Left ventricle myocardium superior (tissue), 1 donor: ENCODE measurements at regions not wholly inside any gene's neighbourhood (a gene's known extent, or its start where the extent isn't known, plus 50 kb on each side); places are given as distances from the start of the nearest gene placed in this dataset.

Source experiments
- ATAC-seq: fragments of 200-7000 bp; cut with Tn5 transposase; one replicate; pipeline ENCODE4 v1.9.1; 2020; ENCODE audit warnings: mild to moderate bottlenecking, moderate library complexity
- DNase-seq: peaks from one replicate; pipeline ENCODE4 v3.0.0-alpha.2; 2020
- intact Hi-C: fragments of 100-400 bp; cut with micrococcal nuclease; formaldehyde crosslinking; loops from one replicate; pipeline ENCODE4 v1.11.0; 2022
- donor health status: DM: no; HTN: yes; CAD: no; lungs with severe emphysema.

DNA sequence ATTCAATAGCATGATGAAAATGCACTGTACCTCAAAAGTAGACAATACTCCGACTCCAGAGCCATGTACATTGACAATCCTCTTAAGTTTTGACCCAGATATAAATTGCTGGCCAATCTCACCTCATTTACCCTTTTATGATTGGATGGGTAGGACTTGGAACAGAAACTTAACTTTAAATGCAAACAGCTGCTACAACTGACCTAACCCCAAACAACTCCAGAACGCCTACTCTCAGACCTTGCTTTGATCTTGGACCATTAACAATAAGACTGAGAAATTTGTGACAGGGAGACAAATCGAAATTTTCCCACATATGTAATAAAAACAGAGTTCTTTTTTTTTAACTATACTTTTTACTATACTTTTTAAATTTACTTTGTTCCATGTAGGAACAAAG, 200.5 kb upstream of the MCHR2 start:
- no peak for ATAC-seq
- no peak for DNase-seq
- intact Hi-C loops, result no loop called here

DNA sequence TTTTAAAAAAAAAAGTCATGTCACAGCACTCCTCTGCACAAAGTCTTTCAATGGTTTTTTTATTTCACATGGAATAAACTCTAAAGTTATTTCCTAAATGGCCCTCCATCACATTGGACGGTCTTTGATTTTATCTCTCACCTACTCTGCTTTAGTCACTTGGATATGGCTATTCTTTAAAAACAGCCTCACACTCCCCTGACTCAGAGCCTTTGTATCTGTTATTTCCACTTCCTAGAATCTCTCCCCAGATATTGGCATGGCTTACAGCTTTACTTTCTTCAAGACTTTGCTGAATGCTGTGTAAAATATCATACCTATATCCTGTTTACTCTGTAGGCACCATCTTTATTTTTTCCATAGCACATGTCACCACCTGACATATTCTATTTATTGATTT, 194.7 kb upstream of the MCHR2 start:
- ATAC-seq (no peak), DNase-seq (no peak)
- intact Hi-C loops, result no loop called here

DNA sequence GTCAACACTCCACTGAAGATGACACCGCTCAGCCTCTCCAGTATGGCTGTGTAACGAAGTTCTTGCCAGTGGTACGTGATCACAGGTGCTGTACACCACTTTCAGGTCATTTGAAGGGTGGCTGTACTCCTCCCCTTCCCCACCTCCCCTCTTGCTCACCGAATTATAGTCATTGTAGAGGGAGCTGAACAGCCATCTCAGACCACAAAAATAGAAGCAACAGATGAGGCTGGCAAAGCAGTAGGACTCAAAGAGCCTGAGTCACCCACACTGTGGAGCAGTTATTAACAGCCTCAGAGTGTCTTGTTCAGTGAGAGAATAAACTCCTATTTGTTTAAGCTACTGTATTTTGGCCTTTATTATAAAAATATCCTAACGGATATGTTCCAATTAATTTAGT, 192.5 kb upstream of the MCHR2 start:
- intact Hi-C loops, result no loop called here
- ATAC-seq (no peak), DNase-seq (no peak)

DNA sequence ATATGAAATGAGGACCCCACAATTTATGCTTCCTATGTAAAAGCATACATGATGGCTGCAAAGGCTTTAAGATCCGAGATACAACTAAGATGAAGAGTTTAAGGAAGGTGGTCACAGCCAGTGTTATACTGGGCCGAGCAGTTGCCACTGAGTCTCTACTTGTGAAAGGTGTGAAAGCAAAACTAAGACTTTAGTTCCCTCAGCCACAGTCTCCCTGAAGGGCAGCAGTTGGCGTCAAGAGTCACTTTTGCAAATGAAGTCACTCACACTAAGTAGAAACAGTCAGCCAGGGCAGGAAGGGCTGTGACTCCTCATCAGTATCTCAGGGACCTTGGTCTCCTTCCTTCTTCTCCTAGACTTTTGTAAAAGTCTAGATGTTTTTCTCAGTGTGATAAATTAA, 191.6 kb upstream of the MCHR2 start:
- intact Hi-C loops, result no loop called here
- ATAC-seq (no peak), DNase-seq (no peak)

DNA sequence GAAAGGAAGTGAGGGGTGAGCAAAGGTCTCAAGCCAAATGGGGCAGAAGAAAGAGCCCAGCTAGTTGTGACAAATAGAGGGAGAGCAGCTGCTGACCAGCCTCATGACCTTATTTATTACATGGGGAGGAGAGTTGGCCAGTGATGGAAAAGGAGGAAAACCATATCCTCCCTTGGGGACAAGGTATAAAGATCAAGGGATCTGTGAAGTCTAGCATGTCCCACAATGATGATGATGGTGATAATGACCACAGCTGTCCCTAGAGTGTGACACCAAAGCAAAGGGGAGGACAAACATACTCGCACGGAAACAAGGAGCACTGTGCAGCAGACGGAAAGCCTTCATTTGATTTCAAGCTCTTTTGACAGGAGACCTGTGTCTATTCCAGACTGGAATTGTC, 190.4 kb upstream of the MCHR2 start:
- intact Hi-C loops, result no loop called here
- DNase-seq, result no peak
- no peak for ATAC-seq

DNA sequence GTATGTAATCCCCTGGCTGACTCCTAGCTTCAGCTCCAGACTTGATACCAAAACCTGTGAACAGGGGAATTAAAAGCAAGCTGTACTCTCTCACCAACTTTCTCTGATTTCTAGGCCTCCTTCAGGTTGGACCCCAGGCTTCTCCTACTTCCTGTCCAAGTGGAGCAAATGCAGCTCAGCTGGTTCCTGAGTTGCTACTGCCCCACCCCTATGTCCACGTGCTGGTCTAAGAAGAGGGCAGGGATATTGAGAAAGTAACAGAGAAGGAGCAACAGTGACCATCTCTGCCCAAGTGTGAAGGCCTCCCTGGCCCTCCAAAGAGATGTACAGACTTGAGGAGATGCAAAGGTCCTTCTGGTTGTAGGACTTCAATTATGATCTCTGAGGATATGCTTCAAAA, 188.3 kb upstream of the MCHR2 start:
- DNase-seq (no peak), ATAC-seq (no peak)
- intact Hi-C loops, result no loop called here

DNA sequence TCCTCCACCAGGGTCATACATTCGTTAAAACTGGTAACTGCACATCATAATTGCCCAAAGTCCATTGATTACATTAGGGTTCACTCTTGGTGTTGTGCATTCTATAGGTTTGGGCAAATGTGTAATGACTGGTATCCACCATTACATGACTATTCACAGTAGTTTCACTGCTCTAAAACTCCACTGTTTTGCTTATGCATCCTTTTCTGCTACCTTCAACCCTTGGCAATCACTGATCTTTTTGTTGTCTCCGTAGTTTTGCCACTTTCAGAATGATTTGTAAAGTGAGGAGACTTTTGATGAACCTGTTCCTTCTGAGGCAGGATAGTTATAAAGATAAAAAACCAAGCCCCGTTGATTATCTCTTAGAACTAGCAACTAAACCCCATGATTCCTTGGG, 187.3 kb upstream of the MCHR2 start:
- DNase-seq (no peak), ATAC-seq (no peak)
- intact Hi-C loops, result no loop called here

DNA sequence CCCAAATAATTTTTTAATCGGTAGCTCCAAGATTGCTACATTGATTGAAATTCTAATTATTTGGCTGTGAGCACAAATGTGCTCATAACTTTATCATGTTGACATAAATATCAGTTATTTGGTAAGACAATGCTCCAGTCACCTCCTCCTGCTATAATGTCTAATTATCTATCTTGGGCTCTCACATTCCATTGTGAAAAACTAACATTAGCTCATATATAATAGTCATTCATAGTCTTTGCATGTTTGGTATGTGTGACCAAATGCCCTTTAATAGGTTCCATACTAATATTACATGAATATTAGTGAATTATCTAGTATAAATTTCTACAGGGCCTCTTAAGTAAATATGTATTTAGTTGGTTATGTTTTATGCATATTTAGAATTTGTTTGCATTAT, 185.6 kb upstream of the MCHR2 start:
- ATAC-seq (no peak), DNase-seq (no peak)
- intact Hi-C loops, result no loop called here

DNA sequence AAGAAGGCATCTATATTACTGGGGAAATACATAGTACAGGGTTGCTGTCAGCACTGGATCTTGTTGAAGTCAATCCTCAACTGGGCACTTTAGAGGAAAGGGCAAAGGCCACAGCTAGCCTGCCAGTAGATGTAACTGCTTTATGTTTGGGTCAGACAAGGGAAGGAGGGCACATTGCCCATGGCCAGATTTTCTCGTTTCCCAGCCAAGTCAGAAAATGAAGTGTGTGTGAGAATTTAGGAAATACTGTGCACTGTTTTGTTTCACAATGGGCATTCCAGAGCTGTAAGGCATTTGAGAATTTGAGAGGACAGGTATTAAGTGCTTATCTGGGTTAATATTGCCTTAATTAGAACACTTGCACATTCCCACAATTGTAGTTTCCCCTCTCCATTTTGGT, 183.9 kb upstream of the MCHR2 start:
- intact Hi-C loops, result no loop called here
- DNase-seq (no peak), ATAC-seq (no peak)

DNA sequence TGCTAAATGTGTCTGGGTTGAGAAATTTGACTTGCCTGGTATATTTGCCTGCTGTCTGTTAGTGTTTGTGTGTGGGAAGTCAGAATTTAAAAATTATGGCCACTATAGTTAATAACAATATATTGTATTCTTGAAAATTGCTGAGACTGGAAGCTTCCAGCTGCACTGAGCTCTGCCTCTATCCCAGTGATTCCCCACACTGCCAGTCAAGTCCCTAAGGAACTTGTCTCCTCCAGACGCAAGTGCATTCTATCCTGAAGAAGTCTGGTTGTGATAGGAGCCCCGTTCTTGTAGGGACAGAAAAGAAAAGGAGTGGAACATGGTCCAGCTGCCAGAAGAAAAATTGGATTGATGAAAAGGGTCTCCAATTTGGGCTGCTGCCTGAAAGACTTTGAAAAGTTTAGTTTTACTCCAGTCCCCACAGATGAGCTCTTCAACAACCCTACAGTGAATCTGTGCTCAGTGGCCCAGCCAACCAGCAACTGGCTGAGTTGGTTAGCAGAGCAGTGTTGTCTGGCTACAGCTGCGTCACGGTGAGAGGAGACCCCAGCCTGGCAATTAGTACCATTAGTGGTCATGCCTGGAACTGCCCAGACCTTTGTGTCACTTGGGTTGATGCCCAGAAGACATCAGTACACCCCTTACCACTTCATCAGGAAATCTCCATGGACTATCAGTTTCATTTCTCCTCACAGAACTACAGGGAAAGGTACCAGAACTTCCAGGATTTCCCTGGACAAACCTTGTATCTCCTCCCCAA, 183.1 kb upstream of the MCHR2 start:
- DNase-seq, result no peak
- ATAC-seq, result peak; percentile 72
- intact Hi-C loops, result no loop called here

DNA sequence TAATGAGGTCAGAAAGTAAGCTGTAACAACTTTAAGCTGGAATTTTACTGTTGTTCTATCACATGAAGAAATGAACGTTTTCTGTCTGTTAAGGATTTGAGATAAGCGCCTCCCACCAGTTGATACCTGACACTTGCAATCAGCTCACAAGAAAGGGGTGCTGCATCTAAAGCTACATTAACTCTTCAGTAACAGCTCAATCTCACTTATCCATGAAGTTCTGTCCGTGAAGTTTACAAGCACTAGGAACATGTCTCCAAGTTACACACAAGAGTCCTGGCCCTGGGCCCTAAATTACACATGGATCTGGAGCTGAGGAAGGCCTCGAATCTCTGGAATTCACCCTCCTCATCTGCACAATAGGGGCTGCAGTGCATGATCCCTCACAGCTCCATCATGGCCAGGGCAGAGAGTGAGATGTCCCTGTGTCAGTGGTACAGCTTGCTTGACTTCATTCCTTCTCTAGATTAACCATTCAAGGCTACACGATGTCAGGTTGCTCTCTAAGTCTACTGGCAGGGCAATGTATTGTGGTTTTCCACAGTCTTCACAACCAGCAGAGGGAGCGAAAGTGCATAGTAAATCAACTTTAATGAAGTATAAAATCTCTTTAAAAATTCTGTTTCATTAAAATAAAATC, 182.4 kb upstream of the MCHR2 start:
- intact Hi-C loops, result no loop called here

DNA sequence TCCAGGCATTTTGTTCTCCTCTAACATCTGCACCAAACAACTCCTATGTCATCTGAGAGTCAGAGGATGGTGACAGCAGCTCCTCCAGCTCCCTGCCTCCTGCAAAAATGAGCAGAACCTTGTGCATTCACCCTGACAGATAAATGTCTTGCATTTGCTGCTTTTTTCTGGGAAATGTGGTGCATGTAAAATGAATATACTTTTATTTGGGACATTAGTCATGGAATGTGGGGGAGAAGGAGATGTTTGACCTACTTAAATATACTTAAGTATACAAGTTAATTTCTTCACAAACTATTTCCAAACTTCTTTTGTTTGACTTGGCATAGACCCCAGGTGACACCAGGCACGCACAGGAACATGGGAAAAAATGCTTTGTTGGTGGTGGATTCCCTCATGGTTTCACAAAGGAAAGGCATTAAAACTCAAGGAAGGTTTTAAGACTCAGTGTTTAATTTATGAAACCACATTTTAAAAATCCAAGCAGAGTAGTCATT, 181.8 kb upstream of the MCHR2 start:
- DNase-seq (no peak), ATAC-seq (peak; percentile 85)
- intact Hi-C loops, result no loop called here

More for the DNA sequence above, 182.4 kb upstream of the MCHR2 start:
- DNase-seq, result no peak
- peak; percentile 72 for ATAC-seq

DNA sequence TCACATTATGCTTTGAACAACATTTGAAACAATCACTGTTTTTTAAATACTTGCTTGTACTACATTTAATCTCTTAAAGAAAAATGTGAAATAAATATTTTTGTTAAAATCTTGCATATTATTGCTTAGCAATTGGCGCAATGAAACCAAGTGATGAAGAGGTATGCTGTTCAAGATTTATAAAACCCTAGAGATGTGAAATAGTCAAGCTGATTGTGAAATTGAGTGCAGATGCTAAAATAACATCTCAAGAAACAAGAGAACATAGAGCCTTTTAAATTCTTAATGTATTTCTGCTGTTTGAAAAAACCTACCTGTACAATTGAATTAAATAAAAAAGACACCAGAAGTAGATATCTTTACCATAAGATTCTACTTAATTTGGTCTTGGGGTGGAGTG, 179.2 kb upstream of the MCHR2 start:
- intact Hi-C loops, result no loop called here
- ATAC-seq, result no peak

DNA sequence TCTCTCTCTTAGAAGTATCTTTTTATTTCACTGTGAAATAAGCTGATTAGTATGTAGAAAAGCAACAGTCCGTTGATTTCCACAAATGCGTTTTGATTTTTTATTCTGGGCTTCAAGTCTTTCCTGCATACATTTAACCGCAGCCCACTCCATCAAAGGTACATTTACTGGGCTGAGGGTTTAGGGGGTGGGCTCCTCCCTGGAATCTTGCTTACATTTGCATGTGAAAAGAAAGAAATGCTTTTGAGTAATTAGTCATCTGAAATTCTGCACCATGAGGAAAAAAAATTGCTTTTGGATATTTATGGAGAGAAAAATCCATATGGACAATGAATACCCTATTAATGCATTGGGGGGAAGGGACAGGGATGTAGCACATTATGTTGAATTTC, 178.3 kb upstream of the MCHR2 start:
- intact Hi-C loops, result no loop called here
- DNase-seq, result no peak
- no peak for ATAC-seq

More for the DNA sequence above, 179.2 kb upstream of the MCHR2 start:
- no peak for DNase-seq

DNA sequence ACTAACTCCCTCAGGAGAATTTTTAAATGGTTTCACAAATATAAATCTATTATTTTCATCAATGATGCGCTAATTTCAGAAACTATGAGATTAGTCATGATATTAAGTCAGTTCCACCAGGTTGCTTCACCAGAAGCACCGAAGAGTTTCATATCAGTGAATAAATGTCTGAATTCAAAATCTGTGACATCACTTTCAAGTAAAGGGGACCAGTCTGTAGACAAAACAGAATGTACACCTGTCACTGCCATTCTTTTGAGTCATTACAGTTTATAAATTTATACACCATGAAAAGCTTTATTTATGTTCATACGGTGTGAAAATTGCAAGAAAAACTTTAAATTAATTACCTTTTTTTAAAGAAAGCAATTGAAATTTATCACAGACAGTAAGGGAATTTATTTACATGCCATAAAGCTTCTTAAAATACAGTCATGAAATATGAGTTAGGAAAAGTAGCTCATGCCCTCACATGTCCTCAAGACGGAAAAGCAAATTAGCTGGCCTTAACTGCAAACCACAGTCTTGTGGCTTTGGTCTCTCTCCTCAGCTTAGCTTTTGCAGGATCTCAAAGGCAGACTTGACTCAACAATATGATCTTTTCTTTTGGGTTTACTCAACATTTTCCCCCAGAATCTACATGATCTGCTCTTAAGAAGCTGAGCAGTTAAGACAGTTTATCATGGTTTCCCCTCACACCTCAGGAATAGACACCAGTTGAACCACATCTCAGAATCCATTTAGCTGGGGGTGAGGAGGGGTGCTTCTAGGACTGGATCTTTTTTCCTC, 177.7 kb upstream of the MCHR2 start:
- DNase-seq (no peak), ATAC-seq (no peak)
- intact Hi-C loops, result no loop called here

DNA sequence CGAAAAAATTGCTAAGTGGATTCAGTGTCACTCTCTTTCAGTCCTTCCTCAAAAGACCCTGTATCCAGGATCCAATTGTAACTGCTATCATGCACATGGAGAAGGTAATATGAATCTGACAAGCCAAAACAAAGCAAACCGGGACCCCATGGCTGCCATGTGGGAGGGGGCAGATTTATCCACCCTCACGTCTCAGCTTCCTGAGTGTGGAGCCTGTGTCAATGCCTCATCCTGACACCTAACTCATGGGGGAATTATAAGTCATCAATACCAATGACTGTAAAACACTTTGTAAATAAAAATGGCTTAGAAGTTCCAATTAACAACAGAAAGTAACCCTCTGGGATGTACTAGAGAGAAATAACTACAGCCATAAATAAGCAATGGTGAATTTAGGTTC, 174.1 kb upstream of the MCHR2 start:
- intact Hi-C loops, result no loop called here
- ATAC-seq (no peak), DNase-seq (no peak)

DNA sequence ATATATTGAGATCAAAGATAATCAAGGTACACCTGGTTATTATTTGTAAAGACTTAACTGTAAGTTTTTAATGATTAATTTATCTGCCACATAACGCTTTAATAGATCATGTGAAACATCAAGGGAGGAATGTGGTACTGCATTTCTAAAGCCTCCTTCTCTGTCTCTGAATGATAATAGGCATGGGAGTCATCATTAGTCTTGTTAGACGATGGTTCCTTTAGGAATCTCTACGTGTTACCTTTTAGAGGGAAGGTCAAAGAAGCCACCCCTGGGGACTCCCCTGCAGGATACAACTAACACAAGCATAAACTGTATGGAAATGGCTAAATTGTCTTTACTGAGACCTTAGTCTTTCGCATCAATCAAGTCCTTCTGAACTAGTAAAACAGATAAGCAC, 173.6 kb upstream of the MCHR2 start:
- DNase-seq (no peak), ATAC-seq (no peak)
- intact Hi-C loops, result no loop called here

DNA sequence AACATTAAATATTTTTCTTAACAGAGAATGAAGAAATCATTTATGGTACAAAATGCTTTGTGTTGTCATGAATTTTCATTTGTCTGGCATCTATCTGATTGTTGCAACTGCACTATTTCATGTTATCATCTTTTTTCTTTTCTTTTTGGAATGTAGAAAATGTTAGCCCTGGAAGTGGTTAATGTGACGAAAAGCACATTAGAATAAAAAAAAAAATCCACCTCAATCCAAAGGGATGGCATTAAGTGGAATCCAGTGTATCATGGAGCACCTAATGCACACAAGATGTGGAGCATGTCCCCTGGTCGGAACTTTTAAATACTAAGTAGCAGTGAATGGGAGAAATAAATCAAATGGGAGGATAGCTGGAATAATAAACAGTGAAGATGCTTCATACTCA, 172.9 kb upstream of the MCHR2 start:
- ATAC-seq (no peak), DNase-seq (no peak)
- intact Hi-C loops, result no loop called here

DNA sequence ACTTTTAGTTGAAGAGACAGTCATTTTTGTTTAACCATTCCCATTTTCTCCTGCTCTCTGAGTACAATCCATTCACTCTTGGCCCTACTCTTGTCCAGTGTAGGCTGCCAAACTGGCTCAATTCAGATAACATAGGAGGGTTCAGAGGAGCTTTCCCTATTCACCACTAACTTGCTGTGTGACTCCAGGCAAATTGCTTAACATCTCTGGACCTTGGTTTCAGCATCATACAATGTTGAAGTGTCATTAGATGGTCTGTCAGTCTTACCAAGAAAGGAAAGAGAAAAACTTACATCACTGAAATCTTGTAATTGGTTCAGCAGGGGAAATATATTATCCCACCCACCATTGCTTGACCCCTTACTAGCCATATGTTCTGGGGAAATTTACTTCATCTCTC, 171.4 kb upstream of the MCHR2 start:
- ATAC-seq, result no peak
- DNase-seq, result no peak
- intact Hi-C loops, result no loop called here

DNA sequence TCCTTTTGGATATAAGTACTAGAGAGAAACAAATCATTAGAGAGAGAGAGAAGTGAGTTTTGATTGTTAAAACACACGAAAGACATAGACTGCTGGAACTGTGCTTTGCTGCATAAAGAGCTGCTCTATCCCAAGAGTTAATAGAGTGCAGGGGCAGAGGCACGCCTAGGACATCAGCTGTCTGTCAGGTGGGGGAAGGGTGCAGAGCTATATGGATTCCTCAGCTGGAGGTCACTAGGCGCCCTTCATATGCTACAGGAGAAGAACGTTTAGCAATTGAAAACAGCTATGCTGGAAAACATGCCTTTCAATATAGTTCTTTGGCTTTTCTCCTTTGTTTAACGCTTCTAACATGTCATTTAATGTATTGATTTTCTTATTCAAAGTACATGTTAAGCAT, 169.0 kb upstream of the MCHR2 start:
- DNase-seq (no peak), ATAC-seq (no peak)
- intact Hi-C loops, result no loop called here
